ENCODE measurements at regions not wholly inside any gene's neighbourhood (a gene's known extent, or its start where the extent isn't known, plus 50 kb on each side); places are given as distances from the start of the nearest gene placed in this dataset.
A peak's percentile ranks its signal among the peaks of the same experiment; 100 is the strongest.

- no peak for DNase-seq
These were observed 1569.7 kb upstream of the IGFBP7 start for GRCh38 chr4:58679886-58680285.

GRCh38 chr4:58679051-58679450 lies 1568.9 kb upstream of the IGFBP7 start:
- no peak for DNase-seq

- DNase-seq: no peak
These were observed 1559.6 kb upstream of the IGFBP7 start for GRCh38 chr4:58669783-58670182.

- DNase-seq: no peak
These were observed 1555.5 kb upstream of the IGFBP7 start for GRCh38 chr4:58665649-58666048.

GRCh38 chr4:58658701-58659100 lies 1548.5 kb upstream of the IGFBP7 start:
- DNase-seq: no peak

GRCh38 chr4:58653251-58653650 lies 1543.1 kb upstream of the IGFBP7 start:
- DNase-seq: no peak

- DNase-seq: peak; percentile 13
These were observed 1539.0 kb upstream of the IGFBP7 start for GRCh38 chr4:58649226-58649625.

- DNase-seq: no peak
These were observed 1535.9 kb upstream of the IGFBP7 start for GRCh38 chr4:58646126-58646525.

- DNase-seq: no peak
These were observed 1534.4 kb upstream of the IGFBP7 start for GRCh38 chr4:58644549-58644948.

- DNase-seq: peak; percentile 65
These were observed 1526.2 kb upstream of the IGFBP7 start for GRCh38 chr4:58636381-58636780.

- DNase-seq: no peak
These were observed 1507.0 kb upstream of the IGFBP7 start for GRCh38 chr4:58617226-58617625.

GRCh38 chr4:58611012-58611411 lies 1500.8 kb upstream of the IGFBP7 start:
- no peak for DNase-seq

GRCh38 chr4:58606303-58606702 lies 1496.1 kb upstream of the IGFBP7 start:
- DNase-seq: no peak

- DNase-seq: peak; percentile 10
These were observed 1493.8 kb upstream of the IGFBP7 start for GRCh38 chr4:58603951-58604350.

GRCh38 chr4:58602731-58603359 lies 1492.7 kb upstream of the IGFBP7 start:
- no peak for DNase-seq

- no peak for DNase-seq
These were observed 1491.8 kb upstream of the IGFBP7 start for GRCh38 chr4:58602022-58602421.

GRCh38 chr4:58600290-58600689 lies 1490.1 kb upstream of the IGFBP7 start:
- DNase-seq: no peak

GRCh38 chr4:58590722-58591121 lies 1480.5 kb upstream of the IGFBP7 start:
- DNase-seq: peak; percentile 4

GRCh38 chr4:58587856-58588255 lies 1477.7 kb upstream of the IGFBP7 start:
- DNase-seq: no peak

- DNase-seq: no peak
These were observed 1456.1 kb upstream of the IGFBP7 start for GRCh38 chr4:58566260-58566659.

- DNase-seq: no peak
These were observed 1454.7 kb upstream of the IGFBP7 start for GRCh38 chr4:58564695-58565475.

- DNase-seq: no peak
These were observed 1451.0 kb upstream of the IGFBP7 start for GRCh38 chr4:58561170-58561569.

GRCh38 chr4:58560736-58561135 lies 1450.6 kb upstream of the IGFBP7 start:
- no peak for DNase-seq

- DNase-seq: no peak
These were observed 1443.5 kb upstream of the IGFBP7 start for GRCh38 chr4:58553679-58554078.

- no peak for DNase-seq
These were observed 1442.8 kb upstream of the IGFBP7 start for GRCh38 chr4:58553031-58553430.

Measured in eye (tissue), 1 donor.